GM23248 (cell line): ENCODE measurements at regions not wholly inside any gene's neighbourhood (a gene's known extent, or its start where the extent isn't known, plus 50 kb on each side); places are given as distances from the start of the nearest gene placed in this dataset.

Experiments used
- EZH2 ChIP-seq: fragments of 200-600 bp; sonication (generic); IDR thresholded peaks from 2 replicates; pipeline ENCODE4 v1.6.1; 2018; ENCODE audit warnings: antibody characterized with exemption, mild to moderate bottlenecking; ENCODE audit not compliant: insufficient read depth, poor library complexity, severe bottlenecking
- EZH2phosphoT487 ChIP-seq: fragments of 200-600 bp; sonication (generic); IDR thresholded peaks from 2 replicates; pipeline ENCODE4 v1.6.1; 2018; ENCODE audit warnings: antibody characterized with exemption, moderate library complexity, mild to moderate bottlenecking, low read depth; ENCODE audit not compliant: insufficient read depth

DNA sequence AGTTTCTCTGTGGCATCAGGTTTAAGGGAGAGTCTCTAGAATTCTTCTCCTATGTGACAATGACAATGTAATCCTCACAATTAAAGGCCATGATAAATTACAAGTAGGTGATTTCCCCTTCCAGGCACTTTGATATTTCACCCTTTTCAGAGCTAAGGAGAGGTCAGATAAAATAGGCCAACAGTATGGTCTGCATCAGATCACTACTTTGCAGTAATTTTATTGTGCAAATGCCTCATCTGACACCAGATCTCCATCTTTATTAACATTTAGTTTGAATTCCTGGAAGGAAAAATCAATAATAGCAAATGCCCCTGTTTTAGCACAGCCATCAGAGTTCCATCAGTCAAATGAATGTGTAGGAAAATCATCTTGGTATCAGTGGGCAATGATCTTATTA, 72.8 kb upstream of the RAB27B start:
- TF ChIP-seq EZH2phosphoT487 (no peak), EZH2 (no peak)
